H1 (cell line): ENCODE measurements at regions not wholly inside any gene's neighbourhood (a gene's known extent, or its start where the extent isn't known, plus 50 kb on each side); places are given as distances from the start of the nearest gene placed in this dataset.

Experiments used
- RBBP5 ChIP-seq: IDR thresholded peaks from 2 replicates; pipeline ENCODE4 v1.7.1; 2012; ENCODE audit warnings: low read depth, mild to moderate bottlenecking, inconsistent platforms, low read length, moderate library complexity, borderline replicate concordance
- SUZ12 ChIP-seq: fragments of 200-600 bp; sonication (generic); IDR thresholded peaks from 2 replicates; pipeline ENCODE4 v1.6.1; 2012; ENCODE audit warnings: mild to moderate bottlenecking, inconsistent platforms, low read length, moderate library complexity, mixed read lengths
- TF ChIP-seq, protein P1 (sequence below): fragments of 300-600 bp; sonication (generic); IDR thresholded peaks from 2 replicates; pipeline ENCODE4 v1.7.1; 2012; ENCODE audit warnings: low read length, moderate library complexity, mild to moderate bottlenecking, inconsistent platforms; ENCODE audit not compliant: insufficient replicate concordance

DNA sequence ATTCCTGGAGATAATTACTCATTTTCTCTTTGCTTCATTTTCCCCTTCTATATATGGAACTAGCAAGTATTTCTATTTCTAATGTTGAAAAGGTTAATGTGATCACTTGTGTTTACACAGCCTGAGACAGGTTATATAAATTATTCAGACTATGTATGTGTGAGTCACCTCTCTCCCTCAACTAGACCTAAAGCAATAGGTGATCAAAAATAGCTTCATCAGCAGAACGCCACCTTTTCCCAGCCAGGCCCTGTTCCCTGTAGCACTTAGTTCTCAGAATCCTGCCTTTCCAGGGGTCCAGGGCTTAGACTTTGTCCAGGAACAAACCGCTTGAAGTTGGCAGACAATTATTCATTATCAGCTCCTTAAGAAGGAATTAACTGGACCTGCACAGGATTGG lies 125.3 kb upstream of the EXOC2 start (continued):
- TF ChIP-seq, protein P1, sequence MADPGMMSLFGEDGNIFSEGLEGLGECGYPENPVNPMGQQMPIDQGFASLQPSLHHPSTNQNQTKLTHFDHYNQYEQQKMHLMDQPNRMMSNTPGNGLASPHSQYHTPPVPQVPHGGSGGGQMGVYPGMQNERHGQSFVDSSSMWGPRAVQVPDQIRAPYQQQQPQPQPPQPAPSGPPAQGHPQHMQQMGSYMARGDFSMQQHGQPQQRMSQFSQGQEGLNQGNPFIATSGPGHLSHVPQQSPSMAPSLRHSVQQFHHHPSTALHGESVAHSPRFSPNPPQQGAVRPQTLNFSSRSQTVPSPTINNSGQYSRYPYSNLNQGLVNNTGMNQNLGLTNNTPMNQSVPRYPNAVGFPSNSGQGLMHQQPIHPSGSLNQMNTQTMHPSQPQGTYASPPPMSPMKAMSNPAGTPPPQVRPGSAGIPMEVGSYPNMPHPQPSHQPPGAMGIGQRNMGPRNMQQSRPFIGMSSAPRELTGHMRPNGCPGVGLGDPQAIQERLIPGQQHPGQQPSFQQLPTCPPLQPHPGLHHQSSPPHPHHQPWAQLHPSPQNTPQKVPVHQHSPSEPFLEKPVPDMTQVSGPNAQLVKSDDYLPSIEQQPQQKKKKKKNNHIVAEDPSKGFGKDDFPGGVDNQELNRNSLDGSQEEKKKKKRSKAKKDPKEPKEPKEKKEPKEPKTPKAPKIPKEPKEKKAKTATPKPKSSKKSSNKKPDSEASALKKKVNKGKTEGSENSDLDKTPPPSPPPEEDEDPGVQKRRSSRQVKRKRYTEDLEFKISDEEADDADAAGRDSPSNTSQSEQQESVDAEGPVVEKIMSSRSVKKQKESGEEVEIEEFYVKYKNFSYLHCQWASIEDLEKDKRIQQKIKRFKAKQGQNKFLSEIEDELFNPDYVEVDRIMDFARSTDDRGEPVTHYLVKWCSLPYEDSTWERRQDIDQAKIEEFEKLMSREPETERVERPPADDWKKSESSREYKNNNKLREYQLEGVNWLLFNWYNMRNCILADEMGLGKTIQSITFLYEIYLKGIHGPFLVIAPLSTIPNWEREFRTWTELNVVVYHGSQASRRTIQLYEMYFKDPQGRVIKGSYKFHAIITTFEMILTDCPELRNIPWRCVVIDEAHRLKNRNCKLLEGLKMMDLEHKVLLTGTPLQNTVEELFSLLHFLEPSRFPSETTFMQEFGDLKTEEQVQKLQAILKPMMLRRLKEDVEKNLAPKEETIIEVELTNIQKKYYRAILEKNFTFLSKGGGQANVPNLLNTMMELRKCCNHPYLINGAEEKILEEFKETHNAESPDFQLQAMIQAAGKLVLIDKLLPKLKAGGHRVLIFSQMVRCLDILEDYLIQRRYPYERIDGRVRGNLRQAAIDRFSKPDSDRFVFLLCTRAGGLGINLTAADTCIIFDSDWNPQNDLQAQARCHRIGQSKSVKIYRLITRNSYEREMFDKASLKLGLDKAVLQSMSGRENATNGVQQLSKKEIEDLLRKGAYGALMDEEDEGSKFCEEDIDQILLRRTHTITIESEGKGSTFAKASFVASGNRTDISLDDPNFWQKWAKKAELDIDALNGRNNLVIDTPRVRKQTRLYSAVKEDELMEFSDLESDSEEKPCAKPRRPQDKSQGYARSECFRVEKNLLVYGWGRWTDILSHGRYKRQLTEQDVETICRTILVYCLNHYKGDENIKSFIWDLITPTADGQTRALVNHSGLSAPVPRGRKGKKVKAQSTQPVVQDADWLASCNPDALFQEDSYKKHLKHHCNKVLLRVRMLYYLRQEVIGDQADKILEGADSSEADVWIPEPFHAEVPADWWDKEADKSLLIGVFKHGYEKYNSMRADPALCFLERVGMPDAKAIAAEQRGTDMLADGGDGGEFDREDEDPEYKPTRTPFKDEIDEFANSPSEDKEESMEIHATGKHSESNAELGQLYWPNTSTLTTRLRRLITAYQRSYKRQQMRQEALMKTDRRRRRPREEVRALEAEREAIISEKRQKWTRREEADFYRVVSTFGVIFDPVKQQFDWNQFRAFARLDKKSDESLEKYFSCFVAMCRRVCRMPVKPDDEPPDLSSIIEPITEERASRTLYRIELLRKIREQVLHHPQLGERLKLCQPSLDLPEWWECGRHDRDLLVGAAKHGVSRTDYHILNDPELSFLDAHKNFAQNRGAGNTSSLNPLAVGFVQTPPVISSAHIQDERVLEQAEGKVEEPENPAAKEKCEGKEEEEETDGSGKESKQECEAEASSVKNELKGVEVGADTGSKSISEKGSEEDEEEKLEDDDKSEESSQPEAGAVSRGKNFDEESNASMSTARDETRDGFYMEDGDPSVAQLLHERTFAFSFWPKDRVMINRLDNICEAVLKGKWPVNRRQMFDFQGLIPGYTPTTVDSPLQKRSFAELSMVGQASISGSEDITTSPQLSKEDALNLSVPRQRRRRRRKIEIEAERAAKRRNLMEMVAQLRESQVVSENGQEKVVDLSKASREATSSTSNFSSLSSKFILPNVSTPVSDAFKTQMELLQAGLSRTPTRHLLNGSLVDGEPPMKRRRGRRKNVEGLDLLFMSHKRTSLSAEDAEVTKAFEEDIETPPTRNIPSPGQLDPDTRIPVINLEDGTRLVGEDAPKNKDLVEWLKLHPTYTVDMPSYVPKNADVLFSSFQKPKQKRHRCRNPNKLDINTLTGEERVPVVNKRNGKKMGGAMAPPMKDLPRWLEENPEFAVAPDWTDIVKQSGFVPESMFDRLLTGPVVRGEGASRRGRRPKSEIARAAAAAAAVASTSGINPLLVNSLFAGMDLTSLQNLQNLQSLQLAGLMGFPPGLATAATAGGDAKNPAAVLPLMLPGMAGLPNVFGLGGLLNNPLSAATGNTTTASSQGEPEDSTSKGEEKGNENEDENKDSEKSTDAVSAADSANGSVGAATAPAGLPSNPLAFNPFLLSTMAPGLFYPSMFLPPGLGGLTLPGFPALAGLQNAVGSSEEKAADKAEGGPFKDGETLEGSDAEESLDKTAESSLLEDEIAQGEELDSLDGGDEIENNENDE, result no peak
- no peak for TF ChIP-seq RBBP5
- no peak for TF ChIP-seq SUZ12
